Adrenal gland (tissue), 5 donors: ENCODE measurements at regions not wholly inside any gene's neighbourhood (a gene's known extent, or its start where the extent isn't known, plus 50 kb on each side); places are given as distances from the start of the nearest gene placed in this dataset.

Experiments used
- POLR2A ChIP-seq, 2 donors: fragments of 450-650 bp; IDR thresholded peaks; one replicate each; pipeline ENCODE4 v1.6.1; 2017; ENCODE audit warnings: antibody characterized with exemption in 2 of 2, mild to moderate bottlenecking in 2 of 2, moderate library complexity in 1 of 2
- TF ChIP-seq, protein P1 (sequence below), 6 experiments: fragments of 450-650 bp in 4 of 6; fragments of 200-600 bp in 2 of 6; sonication (generic) in 1 of 6; IDR thresholded peaks; 1 replicate in 5 of 6; 2 replicates in 1 of 6; pipeline versions ENCODE4 v1.5.1 to v1.8.0; 2016 to 2021; ENCODE audit warnings: antibody characterized with exemption in 6 of 6, mild to moderate bottlenecking in 2 of 6, moderate library complexity in 1 of 6
- donor health status: DM: no; HTN: no; CAD: no.

DNA sequence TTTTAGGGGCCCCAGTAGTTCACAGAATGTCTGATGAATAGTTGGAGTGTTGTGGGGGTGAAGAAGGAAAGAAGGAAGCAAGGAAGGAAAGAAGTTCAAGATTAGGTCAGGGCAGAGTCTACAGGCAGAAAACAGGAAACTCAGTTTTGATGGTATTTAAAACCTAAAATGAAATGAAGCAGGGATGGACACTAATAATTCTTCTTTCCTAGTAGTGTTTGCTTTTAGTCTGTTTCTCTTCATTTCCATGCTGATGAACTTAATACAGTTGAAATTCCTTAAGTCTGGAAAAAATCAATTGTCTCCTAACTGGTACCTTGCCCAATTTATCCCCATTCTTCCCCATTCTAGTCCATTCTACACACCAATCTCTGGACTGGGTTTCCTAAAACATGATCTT, 59.0 kb upstream of the GSAP start:
- TF ChIP-seq, protein P1, sequence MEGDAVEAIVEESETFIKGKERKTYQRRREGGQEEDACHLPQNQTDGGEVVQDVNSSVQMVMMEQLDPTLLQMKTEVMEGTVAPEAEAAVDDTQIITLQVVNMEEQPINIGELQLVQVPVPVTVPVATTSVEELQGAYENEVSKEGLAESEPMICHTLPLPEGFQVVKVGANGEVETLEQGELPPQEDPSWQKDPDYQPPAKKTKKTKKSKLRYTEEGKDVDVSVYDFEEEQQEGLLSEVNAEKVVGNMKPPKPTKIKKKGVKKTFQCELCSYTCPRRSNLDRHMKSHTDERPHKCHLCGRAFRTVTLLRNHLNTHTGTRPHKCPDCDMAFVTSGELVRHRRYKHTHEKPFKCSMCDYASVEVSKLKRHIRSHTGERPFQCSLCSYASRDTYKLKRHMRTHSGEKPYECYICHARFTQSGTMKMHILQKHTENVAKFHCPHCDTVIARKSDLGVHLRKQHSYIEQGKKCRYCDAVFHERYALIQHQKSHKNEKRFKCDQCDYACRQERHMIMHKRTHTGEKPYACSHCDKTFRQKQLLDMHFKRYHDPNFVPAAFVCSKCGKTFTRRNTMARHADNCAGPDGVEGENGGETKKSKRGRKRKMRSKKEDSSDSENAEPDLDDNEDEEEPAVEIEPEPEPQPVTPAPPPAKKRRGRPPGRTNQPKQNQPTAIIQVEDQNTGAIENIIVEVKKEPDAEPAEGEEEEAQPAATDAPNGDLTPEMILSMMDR (IDR thresholded peaks at IDR 0.05) = no peak
- no peak for TF ChIP-seq POLR2A (IDR thresholded peaks at IDR 0.05)
